H1 (cell line): ENCODE measurements at regions not wholly inside any gene's neighbourhood (a gene's known extent, or its start where the extent isn't known, plus 50 kb on each side); places are given as distances from the start of the nearest gene placed in this dataset.

Experiments
- CTCF ChIA-PET: fragments of 300-600 bp; sonication (Branson Sonifier 250); formaldehyde crosslinking; loops from one replicate; lab custom pipeline; 2021; ENCODE audit not compliant: partially characterized antibody; lab: Charles Lee
- POLR2A ChIA-PET: fragments of 300-600 bp; sonication (Branson Sonifier 250); formaldehyde crosslinking; loops from one replicate; lab custom pipeline; 2021; ENCODE audit warnings: inconsistent platforms; ENCODE audit not compliant: partially characterized antibody; lab: Charles Lee
- DNase-seq, 2 experiments: peaks; one replicate each; pipeline versions ENCODE4 v3.0.0 to v3.0.0-alpha.2; 2010 to 2022; ENCODE audit warnings: low spot score in 2 of 2, low read depth in 1 of 2, mixed read lengths in 1 of 2
- FAIRE-seq: peaks from 2 replicates; lab custom pipeline; 2011; peaks lifted over from hg19 to GRCh38; lab: Jason Lieb, UNC
- H2AFZ ChIP-seq: 2 replicates; pipeline ENCODE4 v1.8.1; 2012; ENCODE audit warnings: low read length, inconsistent platforms
- H2AK5ac ChIP-seq: 2 replicates; pipeline ENCODE4 v1.6.1; 2013; ENCODE audit warnings: low read depth, low read length
- H2BK120ac ChIP-seq: replicated peaks from 2 replicates; pipeline ENCODE3; 2013; ENCODE audit warnings: low read depth, low read length, inconsistent platforms
- H2BK12ac ChIP-seq: 2 replicates; pipeline ENCODE4 v1.6.1; 2013; ENCODE audit warnings: low read depth, low read length
- H2BK15ac ChIP-seq: 2 replicates; pipeline ENCODE4 v1.6.1; 2013; ENCODE audit warnings: low read length
- H2BK20ac ChIP-seq: 2 replicates; pipeline ENCODE4 v1.6.1; 2013; ENCODE audit warnings: low read length
- H2BK5ac ChIP-seq: 2 replicates; pipeline ENCODE4 v1.6.1; 2013; ENCODE audit warnings: low read depth, low read length
- H3K14ac ChIP-seq: 2 replicates; pipeline ENCODE4 v1.6.1; 2013; ENCODE audit warnings: inconsistent platforms; ENCODE audit not compliant: insufficient read length
- H3K18ac ChIP-seq: 2 replicates; pipeline ENCODE4 v1.6.1; 2013; ENCODE audit warnings: low read length; ENCODE audit errors: extremely low read depth
- H3K23ac ChIP-seq: 2 replicates; pipeline ENCODE4 v1.6.1; 2013; ENCODE audit warnings: inconsistent platforms; ENCODE audit not compliant: insufficient read length
- H3K23me2 ChIP-seq: 2 replicates; pipeline ENCODE4 v1.6.1; 2013; ENCODE audit warnings: low read depth, low read length
- H3K27ac ChIP-seq: 2 replicates; pipeline ENCODE4 v1.6.1; 2011; ENCODE audit warnings: low read depth, low read length, inconsistent platforms
- H3K27me3 ChIP-seq, 4 experiments: replicated peaks in 1 of 4; 1 replicate in 1 of 4; 2 replicates in 3 of 4; pipeline versions ENCODE4 v1.6.1 to v1.8.1; 2011 to 2013; ENCODE audit warnings: low read length in 3 of 4, mild to moderate bottlenecking in 3 of 4, inconsistent platforms in 2 of 4, mixed read lengths in 2 of 4, moderate library complexity in 1 of 4; ENCODE audit not compliant: control insufficient read depth in 3 of 4, insufficient read depth in 3 of 4; ENCODE audit errors: extremely low read depth in 1 of 4
- H3K36me3 ChIP-seq, 4 experiments: 2 replicates each; pipeline versions ENCODE4 v1.6.1 to v1.8.1; 2011 to 2013; ENCODE audit warnings: mild to moderate bottlenecking in 4 of 4, low read length in 3 of 4, moderate library complexity in 2 of 4, control low read depth in 1 of 4, inconsistent platforms in 1 of 4; ENCODE audit not compliant: insufficient read depth in 4 of 4, control insufficient read depth in 2 of 4
- H3K4ac ChIP-seq: replicated peaks from 2 replicates; pipeline ENCODE3; 2013; ENCODE audit warnings: low read length, low read depth, mixed read lengths, inconsistent platforms; ENCODE audit not compliant: insufficient read length
- H3K4me1 ChIP-seq, 4 experiments: replicated peaks in 1 of 4; 1 replicate in 1 of 4; 2 replicates in 3 of 4; pipeline versions ENCODE4 v1.6.1 to v1.8.1; 2011 to 2013; ENCODE audit warnings: low read length in 3 of 4, inconsistent platforms in 2 of 4, mixed read lengths in 1 of 4; ENCODE audit not compliant: insufficient read depth in 4 of 4, control insufficient read depth in 3 of 4
- H3K4me2 ChIP-seq, 2 experiments: 2 replicates each; pipeline versions ENCODE4 v1.6.1 to v1.8.1; 2011 to 2013; ENCODE audit warnings: low read depth in 2 of 2, low read length in 2 of 2, control low read depth in 1 of 2, inconsistent platforms in 1 of 2, mild to moderate bottlenecking in 1 of 2; ENCODE audit not compliant: insufficient read depth in 1 of 2
- H3K4me3 ChIP-seq, 4 experiments: fragments of 200-600, 300-600 bp in 1 of 4; sonication (generic), shearing (Covaris generic), sonication (Bioruptor Twin) in 1 of 4; 2 replicates each; pipeline versions ENCODE4 v1.5.1 to v1.8.1; 2011 to 2016; ENCODE audit warnings: low read length in 4 of 4, low read depth in 3 of 4, control low read depth in 2 of 4, inconsistent platforms in 2 of 4, mild to moderate bottlenecking in 2 of 4, mixed read lengths in 1 of 4, moderate library complexity in 1 of 4; ENCODE audit not compliant: insufficient read depth in 2 of 4; ENCODE audit errors: extremely low read depth in 1 of 4
- H3K56ac ChIP-seq: replicated peaks from 2 replicates; pipeline ENCODE3; 2013; ENCODE audit warnings: low read depth, mild to moderate bottlenecking, mixed read lengths, low read length, inconsistent platforms; ENCODE audit not compliant: insufficient read length
- H3K79me1 ChIP-seq: 2 replicates; pipeline ENCODE4 v1.6.1; 2013; ENCODE audit warnings: low read depth, low read length, control low read depth
- H3K79me2 ChIP-seq, 2 experiments: 2 replicates each; pipeline versions ENCODE4 v1.6.1 to v1.8.1; 2012 to 2013; ENCODE audit warnings: low read length in 2 of 2, mild to moderate bottlenecking in 2 of 2, inconsistent platforms in 1 of 2; ENCODE audit not compliant: insufficient read depth in 2 of 2, control insufficient read depth in 1 of 2
- H3K9ac ChIP-seq, 4 experiments: replicated peaks in 1 of 4; 1 replicate in 1 of 4; 2 replicates in 3 of 4; pipeline versions ENCODE4 v1.6.1 to v1.8.1; 2011 to 2013; ENCODE audit warnings: low read depth in 3 of 4, low read length in 3 of 4, control low read depth in 2 of 4, mild to moderate bottlenecking in 2 of 4, moderate library complexity in 2 of 4, inconsistent platforms in 1 of 4; ENCODE audit errors: extremely low read depth in 1 of 4
- H3K9me3 ChIP-seq, 2 experiments: 2 replicates each; pipeline versions ENCODE4 v1.6.1 to v1.8.1; 2012 to 2013; ENCODE audit warnings: mild to moderate bottlenecking in 2 of 2, moderate library complexity in 2 of 2, control low read depth in 1 of 2, inconsistent platforms in 1 of 2, low read depth in 1 of 2, low read length in 1 of 2, mixed read lengths in 1 of 2; ENCODE audit not compliant: insufficient read depth in 2 of 2
- H4K20me1 ChIP-seq, 2 experiments: replicated peaks in 1 of 2; 2 replicates each; pipeline versions ENCODE3 to v1.8.1; 2011 to 2013; ENCODE audit warnings: inconsistent platforms in 2 of 2, low read length in 2 of 2, mild to moderate bottlenecking in 1 of 2; ENCODE audit not compliant: insufficient read depth in 2 of 2, control insufficient read depth in 1 of 2
- H4K5ac ChIP-seq: 2 replicates; pipeline ENCODE4 v1.6.1; 2013; ENCODE audit warnings: low read length, low read depth, mixed read lengths, inconsistent platforms; ENCODE audit not compliant: insufficient read length
- H4K8ac ChIP-seq: 2 replicates; pipeline ENCODE4 v1.8.0; 2013; ENCODE audit warnings: mild to moderate bottlenecking, moderate library complexity, low read length, inconsistent platforms; ENCODE audit not compliant: insufficient read depth; ENCODE audit errors: extremely low read depth
- H4K91ac ChIP-seq: replicated peaks from 2 replicates; pipeline ENCODE3; 2013; ENCODE audit warnings: low read length, mixed read lengths, inconsistent platforms; ENCODE audit not compliant: insufficient read length
- FOSL1 ChIP-seq: IDR thresholded peaks from 2 replicates; pipeline ENCODE4 v1.6.1; 2011; ENCODE audit warnings: mild to moderate bottlenecking, low read depth, low read length, moderate library complexity; ENCODE audit not compliant: insufficient read depth
- HDAC2 ChIP-seq, 2 experiments: fragments of 300-600 bp in 1 of 2; sonication (generic) in 1 of 2; IDR thresholded peaks; 2 replicates each; pipeline ENCODE4 v1.6.1; 2011 to 2012; ENCODE audit warnings: low read depth in 2 of 2, low read length in 2 of 2, mild to moderate bottlenecking in 2 of 2, moderate library complexity in 2 of 2, borderline replicate concordance in 1 of 2, inconsistent platforms in 1 of 2
- SIN3A ChIP-seq, 2 experiments: IDR thresholded peaks in 1 of 2; conservative IDR thresholded peaks in 1 of 2; 2 replicates each; pipeline ENCODE4 v1.6.1; 2011 to 2012; ENCODE audit warnings: low read length in 2 of 2, improper control_type of control experiment in 1 of 2, low read depth in 1 of 2, mild to moderate bottlenecking in 1 of 2
- SIRT6 ChIP-seq: IDR thresholded peaks from one replicate; pipeline ENCODE4 v1.7.1; 2012; ENCODE audit warnings: low read length, inconsistent platforms
- SIX5 ChIP-seq: IDR thresholded peaks from 2 replicates; pipeline ENCODE4 v1.6.1; 2011; ENCODE audit warnings: mild to moderate bottlenecking, low read depth, low read length
- USF2 ChIP-seq: IDR thresholded peaks from 2 replicates; pipeline ENCODE4 v1.6.1; 2011; ENCODE audit warnings: low read length, improper control_type of control experiment
- WGBS, 2 experiments: shearing (Covaris generic) in 1 of 2; methylation state at CpG; one replicate each; pipeline versions ENCODE4 v1.1.6 to v1.1.7; 2013 to 2015; ENCODE audit warnings: low lambda C conversion rate in 2 of 2, mixed read lengths in 2 of 2, inconsistent platforms in 1 of 2, low coverage in 1 of 2, missing lambda C conversion rate in 1 of 2; ENCODE audit not compliant: insufficient replicate concordance in 2 of 2, insufficient coverage in 1 of 2, insufficient read length in 1 of 2; ENCODE audit errors: extremely low coverage in 1 of 2, missing lambda C conversion rate in 1 of 2; 5-methylcytosine and 5-hydroxymethylcytosine counted together
- TF ChIP-seq, protein P1 (sequence below): IDR thresholded peaks from 2 replicates; pipeline ENCODE4 v1.6.1; 2012; ENCODE audit warnings: inconsistent platforms

DNA sequence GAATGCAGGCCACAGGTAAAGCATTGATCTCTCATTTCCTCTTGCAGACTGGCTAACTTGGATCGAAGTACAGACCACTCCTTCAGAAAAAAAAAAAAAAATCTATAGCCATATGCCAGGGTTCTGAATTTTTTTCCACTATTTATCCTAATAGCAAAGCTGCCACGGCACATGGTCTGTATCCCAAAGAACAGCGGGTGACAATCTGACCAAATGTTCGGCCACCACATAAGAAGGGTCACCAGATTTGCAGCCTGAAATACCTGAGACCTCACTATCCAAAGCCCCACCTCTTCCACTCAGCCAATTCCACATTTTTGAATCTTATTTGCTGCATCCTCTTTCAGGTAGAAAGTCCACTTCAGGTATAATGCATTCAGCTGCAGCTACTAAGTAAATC lies 55.6 kb upstream of the RGS7 start:
- no peaks in the 10 kb centered on the region for H3K36me3 ChIP-seq
- no peaks in the 10 kb centered on the region for H3K79me2 ChIP-seq
- H4K5ac ChIP-seq = no peak overlapping the region
- DNase-seq (no peak), FAIRE-seq (no peak)
- H3K4me1 ChIP-seq = peaks cover 0 to 4% (median 0%) of the 10 kb centered on the region in 4 experiments; a peak in 1 of 7 replicates
- H2BK20ac ChIP-seq = no peak overlapping the region
- ChIA-PET POLR2A (no interaction called here), CTCF (interaction anchor here (1.0 to 1.1 kb wide), 2 partner anchors 16 to 73 kb away, joined by 3 read pairs; no protein-coding TSS in a partner anchor)
- no peaks in the 10 kb centered on the region for H3K23me2 ChIP-seq
- H4K20me1 ChIP-seq = no peaks in the 10 kb centered on the region
- H2AFZ ChIP-seq = no peak overlapping the region
- no peak overlapping the region for H3K56ac ChIP-seq
- no peak overlapping the region for H2BK15ac ChIP-seq
- H3K4me2 ChIP-seq = no peak overlapping the region
- no peak overlapping the region for H2BK120ac ChIP-seq
- no peak overlapping the region for H3K9ac ChIP-seq
- 87% methylated on average over 4 of the region's 4 CpGs; no CpG with 5 or more reads in 1 of the 2 experiments for WGBS, 2 experiments
- no peak overlapping the region for H2BK5ac ChIP-seq
- H3K79me1 ChIP-seq = no peaks in the 10 kb centered on the region
- no peaks in the 10 kb centered on the region for H3K27me3 ChIP-seq
- H3K14ac ChIP-seq = no peak overlapping the region
- H3K4me3 ChIP-seq = no peak overlapping the region
- H3K27ac ChIP-seq = no peak overlapping the region
- TF ChIP-seq, protein P1, sequence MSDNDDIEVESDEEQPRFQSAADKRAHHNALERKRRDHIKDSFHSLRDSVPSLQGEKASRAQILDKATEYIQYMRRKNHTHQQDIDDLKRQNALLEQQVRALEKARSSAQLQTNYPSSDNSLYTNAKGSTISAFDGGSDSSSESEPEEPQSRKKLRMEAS = no peak
- no peak for TF ChIP-seq SIRT6
- TF ChIP-seq SIX5 = no peak
- TF ChIP-seq USF2 = no peak
- no peak for TF ChIP-seq HDAC2 (IDR thresholded peaks at IDR 0.05; ENCODE audit: borderline replicate concordance in 1 of 2, low read depth in 2 of 2, low read length in 2 of 2)
- no peak for TF ChIP-seq FOSL1
- no peak for TF ChIP-seq SIN3A (conservative IDR thresholded peaks at IDR 0.05 in 1 of 2, IDR thresholded peaks at IDR 0.05 in 1 of 2; ENCODE audit: low read depth in 1 of 2, low read length in 2 of 2)
- no peak overlapping the region for H2BK12ac ChIP-seq
- no peak overlapping the region for H4K91ac ChIP-seq
- H3K4ac ChIP-seq = no peak overlapping the region
- no peak overlapping the region for H4K8ac ChIP-seq
- no peaks in the 10 kb centered on the region for H3K9me3 ChIP-seq
- no peak overlapping the region for H3K18ac ChIP-seq
- no peak overlapping the region for H2AK5ac ChIP-seq
- no peak overlapping the region for H3K23ac ChIP-seq
